OCI-LY7 (cell line): ENCODE measurements at regions not wholly inside any gene's neighbourhood (a gene's known extent, or its start where the extent isn't known, plus 50 kb on each side); places are given as distances from the start of the nearest gene placed in this dataset.
"Not testable (repeated sequence)": the region's sequence is repeated elsewhere in the genome, so short reads cannot be mapped to it uniquely, and the experiment has no call there.

Experiments used
- BruUV-seq: library from RNA; stranded (reverse); fragments of 400-500 nt; replicated peaks from 2 replicates; lab custom pipeline; 2021; lab: Mats Ljungman, UMichigan
- CTCF ChIA-PET: fragments of 300-600 bp; sonication (Branson Sonifier 250); formaldehyde crosslinking; loops from one replicate; lab custom pipeline; 2022; ENCODE audit warnings: antibody characterized with exemption; ENCODE audit not compliant: unreplicated experiment; lab: Charles Lee
- POLR2A ChIA-PET: fragments of 300-600 bp; sonication (Branson Sonifier 250); formaldehyde crosslinking; loops from one replicate; lab custom pipeline; 2022; ENCODE audit warnings: antibody characterized with exemption; lab: Charles Lee
- DNase-seq: peaks from one replicate; pipeline ENCODE4 v3.0.0-alpha.2; 2015; ENCODE audit warnings: low spot score
- H2AFZ ChIP-seq: fragments of 200-600 bp; sonication (generic), shearing (Covaris generic); 2 replicates; pipeline ENCODE4 v1.6.1; 2014; ENCODE audit warnings: mild to moderate bottlenecking, antibody characterized with exemption, low read length, moderate library complexity
- H3K27ac ChIP-seq: fragments of 200-600 bp; sonication (generic); 2 replicates; pipeline ENCODE4 v1.5.1; 2014; ENCODE audit warnings: mixed run types, low read depth, mild to moderate bottlenecking, moderate library complexity, low read length, inconsistent platforms; ENCODE audit not compliant: poor library complexity, severe bottlenecking
- H3K36me3 ChIP-seq: fragments of 200-600 bp; sonication (generic); 2 replicates; pipeline ENCODE4 v1.6.1; 2014; ENCODE audit warnings: mild to moderate bottlenecking, antibody characterized with exemption, low read length, moderate library complexity, mixed read lengths; ENCODE audit not compliant: insufficient read depth
- H3K4me1 ChIP-seq: fragments of 200-600 bp; sonication (generic); 2 replicates; pipeline ENCODE4 v1.5.1; 2014; ENCODE audit warnings: mild to moderate bottlenecking, low read length; ENCODE audit not compliant: insufficient read depth, poor library complexity, severe bottlenecking
- H3K4me2 ChIP-seq: fragments of 200-600 bp; sonication (generic); 2 replicates; pipeline ENCODE4 v1.6.1; 2014; ENCODE audit warnings: mild to moderate bottlenecking, low read length
- H3K4me3 ChIP-seq: fragments of 200-600 bp; sonication (generic); 2 replicates; pipeline ENCODE4 v1.5.1; 2014; ENCODE audit warnings: mild to moderate bottlenecking, low read depth, low read length; ENCODE audit not compliant: poor library complexity, severe bottlenecking
- H3K79me2 ChIP-seq: fragments of 200-600 bp; sonication (generic); 2 replicates; pipeline ENCODE4 v1.6.1; 2016; ENCODE audit warnings: low read depth, mild to moderate bottlenecking, low read length, moderate library complexity, mixed read lengths; ENCODE audit not compliant: insufficient read depth
- H3K9me2 ChIP-seq: fragments of 200-600 bp; sonication (generic); 2 replicates; pipeline ENCODE4 v1.6.1; 2016; ENCODE audit warnings: mild to moderate bottlenecking, low read length, mixed read lengths; ENCODE audit not compliant: insufficient read depth
- H3K9me3 ChIP-seq: fragments of 200-600 bp; sonication (generic); 2 replicates; pipeline ENCODE4 v1.6.1; 2014; ENCODE audit warnings: mild to moderate bottlenecking, mixed run types, low read length, mixed read lengths
- H4K20me1 ChIP-seq: fragments of 200-600 bp; sonication (generic); 2 replicates; pipeline ENCODE4 v1.6.1; 2014; ENCODE audit warnings: mild to moderate bottlenecking, antibody characterized with exemption, low read length, moderate library complexity, mixed read lengths; ENCODE audit not compliant: insufficient read depth
- CTCF ChIP-seq: fragments of 200-600 bp; sonication (generic); conservative IDR thresholded peaks from 2 replicates; pipeline ENCODE4 v1.5.1; 2014; ENCODE audit warnings: mild to moderate bottlenecking, antibody characterized with exemption, low read length, moderate library complexity, mixed read lengths
- EZH2phosphoT487 ChIP-seq: fragments of 200-600 bp; sonication (generic); IDR thresholded peaks from 2 replicates; pipeline ENCODE4 v1.6.1; 2018; ENCODE audit warnings: low read depth, borderline replicate concordance, mild to moderate bottlenecking, mixed run types, antibody characterized with exemption, low read length, moderate library complexity, mixed read lengths
- intact Hi-C: fragments of 100-400 bp; cut with micrococcal nuclease; formaldehyde crosslinking; loops from one replicate; pipeline ENCODE4 v1.10.0; 2022; ENCODE audit not compliant: unreplicated experiment

GRCh38 chr5:163261647-163262269 lies 175.6 kb upstream of the CCNG1 start:
- CTCF ChIA-PET: no interaction called here
- DNase-seq: no peak
- no peak overlapping the region for H2AFZ ChIP-seq
- no peaks in the 10 kb centered on the region for H3K36me3 ChIP-seq
- TF ChIP-seq CTCF (no peak), EZH2phosphoT487 (no peak)
- H4K20me1 ChIP-seq: no peaks in the 10 kb centered on the region
- no peak overlapping the region for H3K4me2 ChIP-seq
- no TSS peak for BruUV-seq
- H3K4me1 ChIP-seq: no peaks in the 10 kb centered on the region
- H3K79me2 ChIP-seq: no peaks in the 10 kb centered on the region
- no peak overlapping the region for H3K27ac ChIP-seq
- POLR2A ChIA-PET: no interaction called here
- no peaks in the 10 kb centered on the region for H3K9me2 ChIP-seq
- intact Hi-C loops: no loop called here
- no peaks in the 10 kb centered on the region for H3K9me3 ChIP-seq
- no peak overlapping the region for H3K4me3 ChIP-seq

- POLR2A ChIA-PET, BruUV-seq, CTCF ChIA-PET: not testable (repeated sequence)
Observed at GRCh38 chr5:163266249-163266648, 171.1 kb upstream of the CCNG1 start.

GRCh38 chr5:163269624-163270023 lies 167.8 kb upstream of the CCNG1 start:
- Histone ChIP-seq H3K79me2 (no peaks in the 10 kb centered on the region), H2AFZ (no peak overlapping the region), H3K27ac (no peak overlapping the region), H3K4me1 (no peaks in the 10 kb centered on the region), H4K20me1 (no peaks in the 10 kb centered on the region), H3K4me2 (no peak overlapping the region), H3K4me3 (no peak overlapping the region), H3K9me2 (no peaks in the 10 kb centered on the region), H3K9me3 (no peaks in the 10 kb centered on the region), H3K36me3 (no peaks in the 10 kb centered on the region)
- intact Hi-C loops: no loop called here
- ChIA-PET POLR2A (interaction anchor here (0.6 kb wide), 1 partner anchor 1893 kb away, joined by 3 read pairs; no protein-coding TSS in a partner anchor), CTCF (no interaction called here)
- peak; percentile 0 for DNase-seq
- TF ChIP-seq EZH2phosphoT487: no peak
- TF ChIP-seq CTCF: peak; percentile 49
- BruUV-seq: no TSS peak

More at GRCh38 chr5:163266249-163266648, 171.1 kb upstream of the CCNG1 start:
- H3K27ac ChIP-seq, H3K79me2 ChIP-seq, intact Hi-C loops, H3K4me3 ChIP-seq, H2AFZ ChIP-seq, H3K4me2 ChIP-seq, H3K4me1 ChIP-seq, H3K36me3 ChIP-seq, H4K20me1 ChIP-seq, H3K9me3 ChIP-seq, DNase-seq, H3K9me2 ChIP-seq: not testable (repeated sequence)
